GM23338 (cell line): ENCODE measurements at regions not wholly inside any gene's neighbourhood (a gene's known extent, or its start where the extent isn't known, plus 50 kb on each side); places are given as distances from the start of the nearest gene placed in this dataset.

ENCODE experiments used
- ATAC-seq: fragments of 200-7000 bp; cut with Tn5 transposase; 3 replicates; pipeline ENCODE4 v1.9.1; 2020
- DNase-seq: peaks from one replicate; pipeline ENCODE4 v3.0.0-alpha.2; 2015; ENCODE audit warnings: low spot score
- H2AFZ ChIP-seq: fragments of 200-600 bp; sonication (generic); 2 replicates; pipeline ENCODE4 v1.8.0; 2016; ENCODE audit warnings: antibody characterized with exemption, mild to moderate bottlenecking, moderate library complexity
- H3F3A ChIP-seq: fragments of 200-600 bp; sonication (generic); replicated peaks from 2 replicates; pipeline ENCODE4 v1.8.0; 2017; ENCODE audit warnings: antibody characterized with exemption, mixed run types, low read depth
- H3K27ac ChIP-seq: fragments of 200-600 bp; sonication (generic); 2 replicates; pipeline ENCODE4 v1.6.1; 2016; ENCODE audit warnings: low read depth
- H3K27me3 ChIP-seq: fragments of 200-600 bp; sonication (generic); 2 replicates; pipeline ENCODE4 v1.8.0; 2016; ENCODE audit warnings: mild to moderate bottlenecking, mixed run types, moderate library complexity; ENCODE audit not compliant: insufficient read depth
- H3K36me3 ChIP-seq: fragments of 200-600 bp; sonication (generic); 2 replicates; pipeline ENCODE4 v1.8.0; 2016; ENCODE audit warnings: mild to moderate bottlenecking; ENCODE audit not compliant: insufficient read depth
- H3K4me1 ChIP-seq: fragments of 200-600 bp; sonication (generic); 2 replicates; pipeline ENCODE4 v1.8.0; 2016; ENCODE audit warnings: mild to moderate bottlenecking, moderate library complexity; ENCODE audit not compliant: insufficient read depth
- H3K4me2 ChIP-seq: fragments of 200-600 bp; sonication (generic); 2 replicates; pipeline ENCODE4 v1.7.1; 2017; ENCODE audit warnings: mixed run types
- H3K4me3 ChIP-seq: fragments of 200-600 bp; sonication (generic); 2 replicates; pipeline ENCODE4 v1.6.1; 2016; ENCODE audit warnings: mixed run types
- H3K79me2 ChIP-seq: fragments of 200-600 bp; sonication (generic); replicated peaks from 2 replicates; pipeline ENCODE4 v1.8.0; 2017; ENCODE audit warnings: mild to moderate bottlenecking; ENCODE audit not compliant: insufficient read depth
- H3K9me2 ChIP-seq: fragments of 200-600 bp; sonication (generic); 2 replicates; pipeline ENCODE4 v1.8.0; 2017; ENCODE audit not compliant: insufficient read depth
- H4K20me1 ChIP-seq: fragments of 200-600 bp; sonication (generic); replicated peaks from 2 replicates; pipeline ENCODE4 v1.8.0; 2017; ENCODE audit warnings: mild to moderate bottlenecking; ENCODE audit not compliant: insufficient read depth
- H3K27ac Mint-ChIP-seq: 2 replicates; pipeline ENCODE4 v1.8.0; 2020; ENCODE audit warnings: inconsistent platforms, mild to moderate bottlenecking, moderate library complexity, mixed read lengths
- H3K27me3 Mint-ChIP-seq: 3 replicates; pipeline ENCODE4 v1.8.0; 2022; ENCODE audit warnings: low read depth, mild to moderate bottlenecking, moderate library complexity, mixed read lengths, inconsistent platforms; ENCODE audit not compliant: insufficient read depth, poor library complexity
- H3K36me3 Mint-ChIP-seq: 3 replicates; pipeline ENCODE4 v1.8.0; 2021; ENCODE audit warnings: low read depth, mild to moderate bottlenecking, inconsistent platforms, moderate library complexity, mixed read lengths
- H3K4me1 Mint-ChIP-seq: 3 replicates; pipeline ENCODE4 v1.8.0; 2020; ENCODE audit warnings: mild to moderate bottlenecking, inconsistent platforms, mixed read lengths
- H3K4me3 Mint-ChIP-seq: 3 replicates; pipeline ENCODE4 v1.8.0; 2021; ENCODE audit warnings: moderate library complexity, mild to moderate bottlenecking, inconsistent platforms, mixed read lengths
- H3K9me3 Mint-ChIP-seq: 3 replicates; pipeline ENCODE4 v1.8.0; 2020; ENCODE audit warnings: moderate library complexity, mild to moderate bottlenecking, inconsistent platforms, mixed read lengths
- CREB1 ChIP-seq: fragments of 250-450 bp; sonication (Bioruptor Pico); IDR thresholded peaks from 2 replicates; pipeline ENCODE4 v1.5.0; 2020; ENCODE audit warnings: low read depth, mild to moderate bottlenecking, moderate library complexity
- CTCF ChIP-seq, 2 experiments: fragments of 200-600 bp in 1 of 2; sonication (generic) in 1 of 2; conservative IDR thresholded peaks; 2 replicates each; pipeline versions ENCODE4 v1.5.1 to v1.6.1; 2016 to 2017; ENCODE audit warnings: antibody characterized with exemption in 2 of 2, low read depth in 2 of 2, mild to moderate bottlenecking in 2 of 2, moderate library complexity in 1 of 2
- ETS1 ChIP-seq: IDR thresholded peaks from 2 replicates; pipeline ENCODE4 v1.6.1; 2016; ENCODE audit warnings: antibody characterized with exemption
- EZH2 ChIP-seq: fragments of 200-600 bp; sonication (generic); IDR thresholded peaks from one replicate; pipeline ENCODE4 v1.8.0; 2017; ENCODE audit warnings: antibody characterized with exemption, mild to moderate bottlenecking, low read depth; ENCODE audit not compliant: unreplicated experiment
- EZH2phosphoT487 ChIP-seq: fragments of 200-600 bp; sonication (generic); IDR thresholded peaks from one replicate; pipeline ENCODE4 v1.8.1; 2018; ENCODE audit warnings: antibody characterized with exemption; ENCODE audit not compliant: unreplicated experiment
- JUNB ChIP-seq: IDR thresholded peaks from one replicate; pipeline ENCODE4 v1.6.1; 2016; ENCODE audit warnings: antibody characterized with exemption; ENCODE audit not compliant: unreplicated experiment
- NANOG ChIP-seq: IDR thresholded peaks from 2 replicates; pipeline ENCODE4 v1.6.1; 2016; ENCODE audit warnings: antibody characterized with exemption, borderline replicate concordance
- POLR2AphosphoS5 ChIP-seq: IDR thresholded peaks from 2 replicates; pipeline ENCODE4 v1.6.1; 2016; ENCODE audit warnings: antibody characterized with exemption, low read depth
- STAT1 ChIP-seq: IDR thresholded peaks from one replicate; pipeline ENCODE4 v1.6.1; 2016; ENCODE audit warnings: antibody characterized with exemption; ENCODE audit not compliant: unreplicated experiment
- ZNF114 ChIP-seq: fragments of 250-450 bp; sonication (Bioruptor Pico); IDR thresholded peaks from 2 replicates; pipeline ENCODE4 v1.5.0; 2020; ENCODE audit warnings: mild to moderate bottlenecking, moderate library complexity
- ZNF331 ChIP-seq: fragments of 250-450 bp; sonication (Bioruptor Pico); IDR thresholded peaks from 2 replicates; pipeline ENCODE4 v1.5.0; 2020; ENCODE audit warnings: low read depth, mild to moderate bottlenecking, moderate library complexity
- TF ChIP-seq, protein P1 (sequence below): IDR thresholded peaks from one replicate; pipeline ENCODE4 v1.6.1; 2018; ENCODE audit warnings: antibody characterized with exemption; ENCODE audit not compliant: unreplicated experiment
- TF ChIP-seq, protein P2 (sequence below): fragments of 250-450 bp; sonication (Bioruptor Pico); IDR thresholded peaks from 2 replicates; pipeline ENCODE4 v1.5.0; 2020; ENCODE audit warnings: mild to moderate bottlenecking, moderate library complexity

- no peak for DNase-seq
- Histone ChIP-seq H3K27ac (no peak overlapping the region), H3F3A (no peaks in the 10 kb centered on the region), H4K20me1 (no peaks in the 10 kb centered on the region), H3K27me3 (no peaks in the 10 kb centered on the region), H2AFZ (no peak overlapping the region), H3K4me2 (no peak overlapping the region), H3K79me2 (no peaks in the 10 kb centered on the region), H3K4me3 (no peak overlapping the region), H3K36me3 (no peaks in the 10 kb centered on the region), H3K4me1 (peaks cover 9% of the 10 kb centered on the region), H3K9me2 (no peaks in the 10 kb centered on the region)
- Mint-ChIP-seq H3K9me3 (no peaks in the 10 kb centered on the region), H3K27ac (no peak overlapping the region), H3K27me3 (no peaks in the 10 kb centered on the region), H3K4me3 (no peak overlapping the region), H3K4me1 (peaks cover 10% of the 10 kb centered on the region; the same call in 2 of the 3 replicates), H3K36me3 (no peaks in the 10 kb centered on the region)
- no peak for ATAC-seq
- TF ChIP-seq POLR2AphosphoS5 (no peak), ETS1 (no peak), JUNB (no peak), CREB1 (no peak), EZH2 (no peak), CTCF (conservative IDR thresholded peaks at IDR 0.05; ENCODE audit: low read depth in 2 of 2) (no peak), NANOG (no peak), ZNF331 (no peak), ZNF114 (CRISPR knock-in tag) (no peak), EZH2phosphoT487 (no peak), STAT1 (no peak)
- TF ChIP-seq, protein P1, sequence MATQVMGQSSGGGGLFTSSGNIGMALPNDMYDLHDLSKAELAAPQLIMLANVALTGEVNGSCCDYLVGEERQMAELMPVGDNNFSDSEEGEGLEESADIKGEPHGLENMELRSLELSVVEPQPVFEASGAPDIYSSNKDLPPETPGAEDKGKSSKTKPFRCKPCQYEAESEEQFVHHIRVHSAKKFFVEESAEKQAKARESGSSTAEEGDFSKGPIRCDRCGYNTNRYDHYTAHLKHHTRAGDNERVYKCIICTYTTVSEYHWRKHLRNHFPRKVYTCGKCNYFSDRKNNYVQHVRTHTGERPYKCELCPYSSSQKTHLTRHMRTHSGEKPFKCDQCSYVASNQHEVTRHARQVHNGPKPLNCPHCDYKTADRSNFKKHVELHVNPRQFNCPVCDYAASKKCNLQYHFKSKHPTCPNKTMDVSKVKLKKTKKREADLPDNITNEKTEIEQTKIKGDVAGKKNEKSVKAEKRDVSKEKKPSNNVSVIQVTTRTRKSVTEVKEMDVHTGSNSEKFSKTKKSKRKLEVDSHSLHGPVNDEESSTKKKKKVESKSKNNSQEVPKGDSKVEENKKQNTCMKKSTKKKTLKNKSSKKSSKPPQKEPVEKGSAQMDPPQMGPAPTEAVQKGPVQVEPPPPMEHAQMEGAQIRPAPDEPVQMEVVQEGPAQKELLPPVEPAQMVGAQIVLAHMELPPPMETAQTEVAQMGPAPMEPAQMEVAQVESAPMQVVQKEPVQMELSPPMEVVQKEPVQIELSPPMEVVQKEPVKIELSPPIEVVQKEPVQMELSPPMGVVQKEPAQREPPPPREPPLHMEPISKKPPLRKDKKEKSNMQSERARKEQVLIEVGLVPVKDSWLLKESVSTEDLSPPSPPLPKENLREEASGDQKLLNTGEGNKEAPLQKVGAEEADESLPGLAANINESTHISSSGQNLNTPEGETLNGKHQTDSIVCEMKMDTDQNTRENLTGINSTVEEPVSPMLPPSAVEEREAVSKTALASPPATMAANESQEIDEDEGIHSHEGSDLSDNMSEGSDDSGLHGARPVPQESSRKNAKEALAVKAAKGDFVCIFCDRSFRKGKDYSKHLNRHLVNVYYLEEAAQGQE, result no peak
- TF ChIP-seq, protein P2, sequence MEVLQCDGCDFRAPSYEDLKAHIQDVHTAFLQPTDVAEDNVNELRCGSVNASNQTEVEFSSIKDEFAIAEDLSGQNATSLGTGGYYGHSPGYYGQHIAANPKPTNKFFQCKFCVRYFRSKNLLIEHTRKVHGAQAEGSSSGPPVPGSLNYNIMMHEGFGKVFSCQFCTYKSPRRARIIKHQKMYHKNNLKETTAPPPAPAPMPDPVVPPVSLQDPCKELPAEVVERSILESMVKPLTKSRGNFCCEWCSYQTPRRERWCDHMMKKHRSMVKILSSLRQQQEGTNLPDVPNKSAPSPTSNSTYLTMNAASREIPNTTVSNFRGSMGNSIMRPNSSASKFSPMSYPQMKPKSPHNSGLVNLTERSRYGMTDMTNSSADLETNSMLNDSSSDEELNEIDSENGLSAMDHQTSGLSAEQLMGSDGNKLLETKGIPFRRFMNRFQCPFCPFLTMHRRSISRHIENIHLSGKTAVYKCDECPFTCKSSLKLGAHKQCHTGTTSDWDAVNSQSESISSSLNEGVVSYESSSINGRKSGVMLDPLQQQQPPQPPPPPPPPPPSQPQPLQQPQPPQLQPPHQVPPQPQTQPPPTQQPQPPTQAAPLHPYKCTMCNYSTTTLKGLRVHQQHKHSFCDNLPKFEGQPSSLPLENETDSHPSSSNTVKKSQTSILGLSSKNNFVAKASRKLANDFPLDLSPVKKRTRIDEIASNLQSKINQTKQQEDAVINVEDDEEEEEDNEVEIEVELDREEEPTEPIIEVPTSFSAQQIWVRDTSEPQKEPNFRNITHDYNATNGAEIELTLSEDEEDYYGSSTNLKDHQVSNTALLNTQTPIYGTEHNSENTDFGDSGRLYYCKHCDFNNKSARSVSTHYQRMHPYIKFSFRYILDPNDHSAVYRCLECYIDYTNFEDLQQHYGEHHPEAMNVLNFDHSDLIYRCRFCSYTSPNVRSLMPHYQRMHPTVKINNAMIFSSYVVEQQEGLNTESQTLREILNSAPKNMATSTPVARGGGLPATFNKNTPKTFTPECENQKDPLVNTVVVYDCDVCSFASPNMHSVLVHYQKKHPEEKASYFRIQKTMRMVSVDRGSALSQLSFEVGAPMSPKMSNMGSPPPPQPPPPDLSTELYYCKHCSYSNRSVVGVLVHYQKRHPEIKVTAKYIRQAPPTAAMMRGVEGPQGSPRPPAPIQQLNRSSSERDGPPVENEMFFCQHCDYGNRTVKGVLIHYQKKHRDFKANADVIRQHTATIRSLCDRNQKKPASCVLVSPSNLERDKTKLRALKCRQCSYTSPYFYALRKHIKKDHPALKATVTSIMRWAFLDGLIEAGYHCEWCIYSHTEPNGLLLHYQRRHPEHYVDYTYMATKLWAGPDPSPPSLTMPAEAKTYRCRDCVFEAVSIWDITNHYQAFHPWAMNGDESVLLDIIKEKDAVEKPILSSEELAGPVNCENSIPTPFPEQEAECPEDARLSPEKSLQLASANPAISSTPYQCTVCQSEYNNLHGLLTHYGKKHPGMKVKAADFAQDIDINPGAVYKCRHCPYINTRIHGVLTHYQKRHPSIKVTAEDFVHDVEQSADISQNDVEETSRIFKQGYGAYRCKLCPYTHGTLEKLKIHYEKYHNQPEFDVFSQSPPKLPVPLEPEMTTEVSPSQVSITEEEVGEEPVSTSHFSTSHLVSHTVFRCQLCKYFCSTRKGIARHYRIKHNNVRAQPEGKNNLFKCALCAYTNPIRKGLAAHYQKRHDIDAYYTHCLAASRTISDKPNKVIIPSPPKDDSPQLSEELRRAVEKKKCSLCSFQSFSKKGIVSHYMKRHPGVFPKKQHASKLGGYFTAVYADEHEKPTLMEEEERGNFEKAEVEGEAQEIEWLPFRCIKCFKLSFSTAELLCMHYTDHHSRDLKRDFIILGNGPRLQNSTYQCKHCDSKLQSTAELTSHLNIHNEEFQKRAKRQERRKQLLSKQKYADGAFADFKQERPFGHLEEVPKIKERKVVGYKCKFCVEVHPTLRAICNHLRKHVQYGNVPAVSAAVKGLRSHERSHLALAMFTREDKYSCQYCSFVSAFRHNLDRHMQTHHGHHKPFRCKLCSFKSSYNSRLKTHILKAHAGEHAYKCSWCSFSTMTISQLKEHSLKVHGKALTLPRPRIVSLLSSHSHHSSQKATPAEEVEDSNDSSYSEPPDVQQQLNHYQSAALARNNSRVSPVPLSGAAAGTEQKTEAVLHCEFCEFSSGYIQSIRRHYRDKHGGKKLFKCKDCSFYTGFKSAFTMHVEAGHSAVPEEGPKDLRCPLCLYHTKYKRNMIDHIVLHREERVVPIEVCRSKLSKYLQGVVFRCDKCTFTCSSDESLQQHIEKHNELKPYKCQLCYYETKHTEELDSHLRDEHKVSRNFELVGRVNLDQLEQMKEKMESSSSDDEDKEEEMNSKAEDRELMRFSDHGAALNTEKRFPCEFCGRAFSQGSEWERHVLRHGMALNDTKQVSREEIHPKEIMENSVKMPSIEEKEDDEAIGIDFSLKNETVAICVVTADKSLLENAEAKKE, result no peak
Observed at GRCh38 chr5:103617913-103618312, 55.3 kb upstream of the NUDT12 start.
